ENCODE measurements at regions not wholly inside any gene's neighbourhood (a gene's known extent, or its start where the extent isn't known, plus 50 kb on each side); places are given as distances from the start of the nearest gene placed in this dataset.

GRCh38 chr3:25084016-25084415 is 344.0 kb upstream of the RARB start:
- DNase-seq (ENCODE audit: low read depth) = no peak

GRCh38 chr3:25086721-25087120 is 341.3 kb upstream of the RARB start:
- no peak for DNase-seq (ENCODE audit: low read depth)

- no peak for DNase-seq (ENCODE audit: low read depth)
Observed at GRCh38 chr3:25088284-25088683, 339.8 kb upstream of the RARB start.

GRCh38 chr3:25090698-25091453 is 337.2 kb upstream of the RARB start:
- no peak for DNase-seq (ENCODE audit: low read depth)

GRCh38 chr3:25091934-25092333 is 336.1 kb upstream of the RARB start:
- DNase-seq (ENCODE audit: low read depth) = no peak

- no peak for DNase-seq (ENCODE audit: low read depth)
Observed at GRCh38 chr3:25094932-25095685, 333.0 kb upstream of the RARB start.

GRCh38 chr3:25096536-25096935 is 331.5 kb upstream of the RARB start:
- no peak for DNase-seq (ENCODE audit: low read depth)

GRCh38 chr3:25097023-25097422 is 331.0 kb upstream of the RARB start:
- no peak for DNase-seq (ENCODE audit: low read depth)

- DNase-seq (ENCODE audit: low read depth) = no peak
Observed at GRCh38 chr3:25099666-25100065, 328.4 kb upstream of the RARB start.

GRCh38 chr3:25103391-25103790 is 324.7 kb upstream of the RARB start:
- DNase-seq (ENCODE audit: low read depth) = no peak

- no peak for DNase-seq (ENCODE audit: low read depth)
Observed at GRCh38 chr3:25107918-25108617, 320.0 kb upstream of the RARB start.

- DNase-seq (ENCODE audit: low read depth) = no peak
Observed at GRCh38 chr3:25110642-25111041, 317.4 kb upstream of the RARB start.

- DNase-seq (ENCODE audit: low read depth) = no peak
Observed at GRCh38 chr3:25113891-25114290, 314.2 kb upstream of the RARB start.

GRCh38 chr3:25114532-25114931 is 313.5 kb upstream of the RARB start:
- no peak for DNase-seq (ENCODE audit: low read depth)

GRCh38 chr3:25117005-25117593 is 311.0 kb upstream of the RARB start:
- DNase-seq (ENCODE audit: low read depth) = no peak

GRCh38 chr3:25119682-25120081 is 308.4 kb upstream of the RARB start:
- DNase-seq (ENCODE audit: low read depth) = no peak

- DNase-seq (ENCODE audit: low read depth) = no peak
Observed at GRCh38 chr3:25120665-25121064, 307.4 kb upstream of the RARB start.

GRCh38 chr3:25125201-25125600 is 302.9 kb upstream of the RARB start:
- no peak for DNase-seq (ENCODE audit: low read depth)

- no peak for DNase-seq (ENCODE audit: low read depth)
Observed at GRCh38 chr3:25128735-25129134, 299.3 kb upstream of the RARB start.

GRCh38 chr3:25130724-25131520 is 297.1 kb upstream of the RARB start:
- no peak for DNase-seq (ENCODE audit: low read depth)

GRCh38 chr3:25133588-25133987 is 294.5 kb upstream of the RARB start:
- no peak for DNase-seq (ENCODE audit: low read depth)

Data from HT1080 (cell line).